ENCODE measurements at regions not wholly inside any gene's neighbourhood (a gene's known extent, or its start where the extent isn't known, plus 50 kb on each side); places are given as distances from the start of the nearest gene placed in this dataset.

DNA sequence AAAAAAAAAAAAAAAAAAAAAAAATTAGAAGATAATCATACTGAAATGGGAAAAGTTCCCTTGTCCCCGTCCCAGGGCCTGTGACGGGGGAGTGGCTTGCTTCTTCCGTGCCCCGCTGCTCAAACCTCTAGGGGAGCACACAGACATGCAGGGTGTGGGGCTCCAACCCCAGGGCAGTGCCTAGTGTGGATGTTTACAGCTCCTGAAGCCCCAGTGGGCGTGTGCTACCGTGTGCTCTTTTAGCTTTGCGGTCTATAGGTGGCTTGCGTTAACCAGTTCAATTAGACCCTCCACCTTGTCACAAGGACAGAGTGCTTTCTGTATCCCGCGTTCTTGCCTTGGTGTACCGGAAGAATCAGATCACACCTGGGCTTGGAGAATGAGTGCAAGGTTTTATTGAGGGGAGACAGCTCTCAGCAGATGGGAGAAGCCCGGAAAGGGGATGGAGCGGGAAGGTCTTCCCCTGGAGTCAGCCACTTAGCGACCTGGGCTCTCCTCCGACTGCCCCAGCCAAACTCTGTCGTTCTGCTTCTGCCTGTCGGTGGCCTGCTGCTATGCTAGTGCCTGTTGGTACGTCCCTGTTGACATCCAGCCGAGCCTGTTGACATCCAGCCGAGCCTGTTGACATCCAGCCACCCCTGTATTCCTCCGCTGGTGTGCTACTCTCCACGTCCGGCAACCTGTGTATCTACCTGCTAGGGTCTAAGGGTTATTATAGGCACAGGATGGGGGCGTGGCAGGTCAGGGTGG, 569.8 kb downstream of the VGLL3 start (continued):
- TF ChIP-seq, protein P1, sequence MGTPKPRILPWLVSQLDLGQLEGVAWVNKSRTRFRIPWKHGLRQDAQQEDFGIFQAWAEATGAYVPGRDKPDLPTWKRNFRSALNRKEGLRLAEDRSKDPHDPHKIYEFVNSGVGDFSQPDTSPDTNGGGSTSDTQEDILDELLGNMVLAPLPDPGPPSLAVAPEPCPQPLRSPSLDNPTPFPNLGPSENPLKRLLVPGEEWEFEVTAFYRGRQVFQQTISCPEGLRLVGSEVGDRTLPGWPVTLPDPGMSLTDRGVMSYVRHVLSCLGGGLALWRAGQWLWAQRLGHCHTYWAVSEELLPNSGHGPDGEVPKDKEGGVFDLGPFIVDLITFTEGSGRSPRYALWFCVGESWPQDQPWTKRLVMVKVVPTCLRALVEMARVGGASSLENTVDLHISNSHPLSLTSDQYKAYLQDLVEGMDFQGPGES (IDR thresholded peaks at IDR 0.05) = no peak
- no peak for TF ChIP-seq TCF3 (IDR thresholded peaks at IDR 0.05; ENCODE audit: borderline replicate concordance, insufficient read depth, low read depth, low read length)

DNA sequence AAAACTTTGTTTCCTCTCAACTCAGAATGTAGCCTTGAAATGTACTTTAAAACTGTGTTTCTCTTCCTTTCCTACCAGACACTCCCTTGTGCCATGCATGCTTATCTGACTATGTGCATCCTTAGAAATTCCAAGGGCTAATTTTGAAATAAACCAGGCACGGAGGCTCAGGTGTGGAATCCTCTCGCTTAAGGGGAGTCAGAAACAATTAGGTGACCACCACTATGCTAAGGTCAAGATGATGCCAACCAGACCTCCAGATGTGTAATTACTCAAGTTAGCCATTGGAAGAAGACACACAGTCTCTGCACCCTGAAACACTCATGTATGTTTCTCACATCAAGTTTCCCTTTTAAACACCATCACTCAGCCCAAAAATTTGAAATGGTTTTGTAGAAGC, 572.1 kb downstream of the VGLL3 start:
- FAIRE-seq = no peak
- ATAC-seq = no peak
- no peak overlapping the region for H3K4me2 ChIP-seq (ENCODE audit: control insufficient read depth, insufficient read depth)
- CTCF ChIA-PET = no interaction called here
- BruUV-seq (replicated peaks) = no TSS peak
- H2AFZ ChIP-seq (ENCODE audit: control insufficient read depth, low read depth, low read length) = no peak overlapping the region
- H4K20me1 ChIP-seq (ENCODE audit: control insufficient read depth, insufficient read depth) = no peaks in the 10 kb centered on the region
- WGBS (ENCODE audit: insufficient coverage, insufficient replicate concordance, low lambda C conversion rate, missing lambda C conversion rate) = 0% methylated on average over 2 of the region's 2 CpGs
- H3K9ac ChIP-seq (ENCODE audit: control insufficient read depth, insufficient read depth, low read length) = no peak overlapping the region
- H3K36me3 ChIP-seq (ENCODE audit: control insufficient read depth in 2 of 2, insufficient read depth in 2 of 2, low read length in 1 of 2) = no peaks in the 10 kb centered on the region
- H3K27me3 ChIP-seq (replicated peaks in 1 of 2; ENCODE audit: control insufficient read depth in 2 of 2, insufficient read depth in 2 of 2, low read length in 1 of 2) = no peaks in the 10 kb centered on the region
- intact Hi-C loops (cut with micrococcal nuclease; ENCODE audit: unreplicated experiment) = no loop called here
- RAD21 ChIA-PET (ENCODE audit: unreplicated experiment) = no interaction called here
- no peaks in the 10 kb centered on the region for H3K9me3 ChIP-seq (replicated peaks; ENCODE audit: control insufficient read depth, insufficient read depth, low read length)
- no peak for DNase-seq (ENCODE audit: low read depth, low spot score)
- SMC1A ChIA-PET (ENCODE audit: uncharacterized antibody, unreplicated experiment) = no interaction called here
- POLR2A ChIA-PET = no interaction called here
- no peak overlapping the region for H3K4me3 ChIP-seq
- H3K79me2 ChIP-seq (ENCODE audit: control insufficient read depth, insufficient read depth, low read length) = no peaks in the 10 kb centered on the region
- no peaks in the 10 kb centered on the region for H3K4me1 ChIP-seq (ENCODE audit: control insufficient read depth, insufficient read depth, low read length)
- in situ Hi-C loops (cut with MboI) = no loop called here
- no peak overlapping the region for H3K27ac ChIP-seq (ENCODE audit: control insufficient read depth, insufficient read depth)
- TF ChIP-seq TCF12 (IDR thresholded peaks at IDR 0.05; ENCODE audit: low read depth, low read length) = no peak
- no peak for TF ChIP-seq ASH2L (IDR thresholded peaks at IDR 0.05; ENCODE audit: borderline replicate concordance, low read depth)
- no peak for TF ChIP-seq DPF2 (IDR thresholded peaks at IDR 0.05)
- TF ChIP-seq FOXK2 (IDR thresholded peaks at IDR 0.05) = no peak
- TF ChIP-seq STAT1 (conservative IDR thresholded peaks at IDR 0.05) = no peak
- TF ChIP-seq GATAD2B (conservative IDR thresholded peaks at IDR 0.05; ENCODE audit: low read depth) = no peak
- TF ChIP-seq IKZF2 (IDR thresholded peaks at IDR 0.05) = no peak
- TF ChIP-seq, protein P2, sequence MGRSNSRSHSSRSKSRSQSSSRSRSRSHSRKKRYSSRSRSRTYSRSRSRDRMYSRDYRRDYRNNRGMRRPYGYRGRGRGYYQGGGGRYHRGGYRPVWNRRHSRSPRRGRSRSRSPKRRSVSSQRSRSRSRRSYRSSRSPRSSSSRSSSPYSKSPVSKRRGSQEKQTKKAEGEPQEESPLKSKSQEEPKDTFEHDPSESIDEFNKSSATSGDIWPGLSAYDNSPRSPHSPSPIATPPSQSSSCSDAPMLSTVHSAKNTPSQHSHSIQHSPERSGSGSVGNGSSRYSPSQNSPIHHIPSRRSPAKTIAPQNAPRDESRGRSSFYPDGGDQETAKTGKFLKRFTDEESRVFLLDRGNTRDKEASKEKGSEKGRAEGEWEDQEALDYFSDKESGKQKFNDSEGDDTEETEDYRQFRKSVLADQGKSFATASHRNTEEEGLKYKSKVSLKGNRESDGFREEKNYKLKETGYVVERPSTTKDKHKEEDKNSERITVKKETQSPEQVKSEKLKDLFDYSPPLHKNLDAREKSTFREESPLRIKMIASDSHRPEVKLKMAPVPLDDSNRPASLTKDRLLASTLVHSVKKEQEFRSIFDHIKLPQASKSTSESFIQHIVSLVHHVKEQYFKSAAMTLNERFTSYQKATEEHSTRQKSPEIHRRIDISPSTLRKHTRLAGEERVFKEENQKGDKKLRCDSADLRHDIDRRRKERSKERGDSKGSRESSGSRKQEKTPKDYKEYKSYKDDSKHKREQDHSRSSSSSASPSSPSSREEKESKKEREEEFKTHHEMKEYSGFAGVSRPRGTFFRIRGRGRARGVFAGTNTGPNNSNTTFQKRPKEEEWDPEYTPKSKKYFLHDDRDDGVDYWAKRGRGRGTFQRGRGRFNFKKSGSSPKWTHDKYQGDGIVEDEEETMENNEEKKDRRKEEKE (IDR thresholded peaks at IDR 0.05) = no peak
- TF ChIP-seq CBX5 (IDR thresholded peaks at IDR 0.05; ENCODE audit: low read depth) = no peak
- no peak for TF ChIP-seq BMI1 (IDR thresholded peaks at IDR 0.05; ENCODE audit: borderline replicate concordance)
- TF ChIP-seq, protein P3, sequence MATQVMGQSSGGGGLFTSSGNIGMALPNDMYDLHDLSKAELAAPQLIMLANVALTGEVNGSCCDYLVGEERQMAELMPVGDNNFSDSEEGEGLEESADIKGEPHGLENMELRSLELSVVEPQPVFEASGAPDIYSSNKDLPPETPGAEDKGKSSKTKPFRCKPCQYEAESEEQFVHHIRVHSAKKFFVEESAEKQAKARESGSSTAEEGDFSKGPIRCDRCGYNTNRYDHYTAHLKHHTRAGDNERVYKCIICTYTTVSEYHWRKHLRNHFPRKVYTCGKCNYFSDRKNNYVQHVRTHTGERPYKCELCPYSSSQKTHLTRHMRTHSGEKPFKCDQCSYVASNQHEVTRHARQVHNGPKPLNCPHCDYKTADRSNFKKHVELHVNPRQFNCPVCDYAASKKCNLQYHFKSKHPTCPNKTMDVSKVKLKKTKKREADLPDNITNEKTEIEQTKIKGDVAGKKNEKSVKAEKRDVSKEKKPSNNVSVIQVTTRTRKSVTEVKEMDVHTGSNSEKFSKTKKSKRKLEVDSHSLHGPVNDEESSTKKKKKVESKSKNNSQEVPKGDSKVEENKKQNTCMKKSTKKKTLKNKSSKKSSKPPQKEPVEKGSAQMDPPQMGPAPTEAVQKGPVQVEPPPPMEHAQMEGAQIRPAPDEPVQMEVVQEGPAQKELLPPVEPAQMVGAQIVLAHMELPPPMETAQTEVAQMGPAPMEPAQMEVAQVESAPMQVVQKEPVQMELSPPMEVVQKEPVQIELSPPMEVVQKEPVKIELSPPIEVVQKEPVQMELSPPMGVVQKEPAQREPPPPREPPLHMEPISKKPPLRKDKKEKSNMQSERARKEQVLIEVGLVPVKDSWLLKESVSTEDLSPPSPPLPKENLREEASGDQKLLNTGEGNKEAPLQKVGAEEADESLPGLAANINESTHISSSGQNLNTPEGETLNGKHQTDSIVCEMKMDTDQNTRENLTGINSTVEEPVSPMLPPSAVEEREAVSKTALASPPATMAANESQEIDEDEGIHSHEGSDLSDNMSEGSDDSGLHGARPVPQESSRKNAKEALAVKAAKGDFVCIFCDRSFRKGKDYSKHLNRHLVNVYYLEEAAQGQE (IDR thresholded peaks at IDR 0.05; ENCODE audit: low read depth, low read length) = no peak
- TF ChIP-seq CREB1 (IDR thresholded peaks at IDR 0.05; ENCODE audit: low read depth) = no peak
- TF ChIP-seq, protein P4, sequence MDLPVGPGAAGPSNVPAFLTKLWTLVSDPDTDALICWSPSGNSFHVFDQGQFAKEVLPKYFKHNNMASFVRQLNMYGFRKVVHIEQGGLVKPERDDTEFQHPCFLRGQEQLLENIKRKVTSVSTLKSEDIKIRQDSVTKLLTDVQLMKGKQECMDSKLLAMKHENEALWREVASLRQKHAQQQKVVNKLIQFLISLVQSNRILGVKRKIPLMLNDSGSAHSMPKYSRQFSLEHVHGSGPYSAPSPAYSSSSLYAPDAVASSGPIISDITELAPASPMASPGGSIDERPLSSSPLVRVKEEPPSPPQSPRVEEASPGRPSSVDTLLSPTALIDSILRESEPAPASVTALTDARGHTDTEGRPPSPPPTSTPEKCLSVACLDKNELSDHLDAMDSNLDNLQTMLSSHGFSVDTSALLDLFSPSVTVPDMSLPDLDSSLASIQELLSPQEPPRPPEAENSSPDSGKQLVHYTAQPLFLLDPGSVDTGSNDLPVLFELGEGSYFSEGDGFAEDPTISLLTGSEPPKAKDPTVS (IDR thresholded peaks at IDR 0.05; ENCODE audit: low read depth, low read length) = no peak
